ENCODE measurements at regions not wholly inside any gene's neighbourhood (a gene's known extent, or its start where the extent isn't known, plus 50 kb on each side); places are given as distances from the start of the nearest gene placed in this dataset.

GRCh38 chr7:115635376-115635775 lies 395.2 kb downstream of the TFEC start:
- TF ChIP-seq CTCF (conservative IDR thresholded peaks at IDR 0.05): no peak
- TF ChIP-seq EZH2 (IDR thresholded peaks at IDR 0.05; ENCODE audit: low read depth): no peak
- no peaks in the 10 kb centered on the region for H3K79me2 ChIP-seq (ENCODE audit: low read depth)
- POLR2A ChIA-PET (ENCODE audit: unreplicated experiment): interaction anchor here (0.7 kb wide), 1 partner anchor 905 kb away, joined by 3 read pairs; no protein-coding TSS in a partner anchor
- no peaks in the 10 kb centered on the region for H3K9me2 ChIP-seq (ENCODE audit: insufficient read depth)
- intact Hi-C loops (cut with micrococcal nuclease; ENCODE audit: unreplicated experiment): no loop called here
- H3K4me2 ChIP-seq: 0 out of 2 replicates have a peak overlapping the region, but pooled peaks have one; percentile 55
- no peak overlapping the region for H3K27ac ChIP-seq
- no peak overlapping the region for H3K4me3 ChIP-seq
- no peaks in the 10 kb centered on the region for H3K27me3 ChIP-seq (ENCODE audit: insufficient read depth, low read depth)
- peak in 1 of 2 experiments; percentile 60 for DNase-seq
- no peaks in the 10 kb centered on the region for H4K20me1 ChIP-seq (ENCODE audit: insufficient read depth)
- H3K36me3 ChIP-seq (ENCODE audit: low read depth): no peaks in the 10 kb centered on the region
- H3K9me3 ChIP-seq (ENCODE audit: insufficient read depth, low read depth): no peaks in the 10 kb centered on the region
- CTCF ChIA-PET: no interaction called here
- H3F3A ChIP-seq (ENCODE audit: insufficient read depth, low read depth): 0 out of 2 replicates have a peak, but pooled peaks cover 6% of the 10 kb centered on the region
- no TSS peak for BruUV-seq (replicated peaks)
- H3K4me1 ChIP-seq (replicated peaks; ENCODE audit: insufficient read depth): peaks cover 14% of the 10 kb centered on the region
- no peak overlapping the region for H2AFZ ChIP-seq

DNA sequence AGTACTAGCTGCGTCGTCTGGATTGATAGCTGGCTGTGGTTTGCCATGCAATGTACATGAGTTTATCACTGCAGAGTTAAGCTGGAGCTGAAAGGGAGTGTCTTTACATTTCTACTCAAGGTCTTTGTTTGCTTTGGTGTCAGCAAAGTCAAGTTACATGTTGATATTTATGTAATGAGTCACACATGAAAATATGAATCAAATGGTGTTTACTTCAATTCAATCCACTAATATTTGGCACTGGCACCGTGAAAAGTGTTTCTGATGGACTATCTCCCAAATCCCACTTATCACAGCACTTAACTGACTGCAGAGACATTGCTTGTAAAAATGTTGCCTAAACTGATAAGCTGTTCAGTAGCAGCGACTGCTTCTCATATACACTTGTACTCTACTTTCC lies 395.9 kb downstream of the TFEC start:
- Histone ChIP-seq H3K4me1 (replicated peaks; ENCODE audit: insufficient read depth) (peaks cover 14% of the 10 kb centered on the region), H3K9me3 (ENCODE audit: insufficient read depth, low read depth) (no peaks in the 10 kb centered on the region), H3K36me3 (ENCODE audit: low read depth) (no peaks in the 10 kb centered on the region), H3K4me3 (no peak overlapping the region), H3K27me3 (ENCODE audit: insufficient read depth, low read depth) (no peaks in the 10 kb centered on the region), H3K79me2 (ENCODE audit: low read depth) (no peaks in the 10 kb centered on the region), H2AFZ (no peak overlapping the region), H3K4me2 (peak overlapping the region; percentile 55), H4K20me1 (ENCODE audit: insufficient read depth) (no peaks in the 10 kb centered on the region), H3K9me2 (ENCODE audit: insufficient read depth) (no peaks in the 10 kb centered on the region), H3F3A (ENCODE audit: insufficient read depth, low read depth) (0 out of 2 replicates have a peak, but pooled peaks cover 6% of the 10 kb centered on the region), H3K27ac (no peak overlapping the region)
- ChIA-PET POLR2A (ENCODE audit: unreplicated experiment) (interaction anchor here (0.6 kb wide), 1 partner anchor 172 kb away, joined by 4 read pairs; no protein-coding TSS in a partner anchor), CTCF (no interaction called here)
- DNase-seq: peak; percentile 27 to 84
- no peak for TF ChIP-seq CTCF (conservative IDR thresholded peaks at IDR 0.05)
- TF ChIP-seq EZH2 (IDR thresholded peaks at IDR 0.05; ENCODE audit: low read depth): no peak
- intact Hi-C loops (cut with micrococcal nuclease; ENCODE audit: unreplicated experiment): no loop called here
- no TSS peak for BruUV-seq (replicated peaks)

DNA sequence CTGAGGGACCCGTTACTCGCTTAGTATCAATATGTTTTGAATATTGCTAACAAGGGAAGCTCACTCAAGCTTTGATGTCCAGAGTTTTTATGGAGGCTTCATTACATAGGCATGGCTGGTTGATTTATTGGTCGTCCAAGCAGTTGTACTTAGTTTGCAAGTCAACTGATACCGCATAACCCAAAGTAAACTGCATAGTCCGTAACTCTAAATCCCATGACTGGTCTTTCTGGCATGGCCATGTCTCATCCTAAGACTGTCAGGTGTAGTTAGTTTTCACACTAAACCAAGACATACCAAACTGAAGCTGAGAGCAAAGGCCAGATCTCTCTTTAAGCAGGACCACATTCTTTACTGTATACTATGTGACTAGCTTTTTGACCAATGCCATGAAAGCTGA lies 397.9 kb downstream of the TFEC start:
- H3K79me2 ChIP-seq (ENCODE audit: low read depth): no peaks in the 10 kb centered on the region
- 0 out of 2 replicates have a peak, but pooled peaks cover 6% of the 10 kb centered on the region for H3F3A ChIP-seq (ENCODE audit: insufficient read depth, low read depth)
- H3K4me3 ChIP-seq: no peak overlapping the region
- ChIA-PET CTCF (no interaction called here), POLR2A (ENCODE audit: unreplicated experiment) (no interaction called here)
- no peak overlapping the region for H2AFZ ChIP-seq
- H3K9me3 ChIP-seq (ENCODE audit: insufficient read depth, low read depth): no peaks in the 10 kb centered on the region
- intact Hi-C loops (cut with micrococcal nuclease; ENCODE audit: unreplicated experiment): no loop called here
- H3K9me2 ChIP-seq (ENCODE audit: insufficient read depth): no peaks in the 10 kb centered on the region
- H3K4me2 ChIP-seq: no peak overlapping the region
- H4K20me1 ChIP-seq (ENCODE audit: insufficient read depth): no peaks in the 10 kb centered on the region
- no peak for DNase-seq
- BruUV-seq (replicated peaks): no TSS peak
- H3K27me3 ChIP-seq (ENCODE audit: insufficient read depth, low read depth): no peaks in the 10 kb centered on the region
- H3K36me3 ChIP-seq (ENCODE audit: low read depth): no peaks in the 10 kb centered on the region
- no peak overlapping the region for H3K27ac ChIP-seq
- H3K4me1 ChIP-seq (replicated peaks; ENCODE audit: insufficient read depth): peaks cover 14% of the 10 kb centered on the region
- TF ChIP-seq CTCF (conservative IDR thresholded peaks at IDR 0.05) (no peak), EZH2 (IDR thresholded peaks at IDR 0.05; ENCODE audit: low read depth) (no peak)

Data from PC-9 (cell line).